Myocyte (in vitro differentiated cells): ENCODE measurements at regions not wholly inside any gene's neighbourhood (a gene's known extent, or its start where the extent isn't known, plus 50 kb on each side); places are given as distances from the start of the nearest gene placed in this dataset.

ENCODE experiments used
- DNase-seq: peaks from one replicate; pipeline ENCODE4 v3.0.0-alpha.2; 2012; ENCODE audit warnings: low read depth

DNA sequence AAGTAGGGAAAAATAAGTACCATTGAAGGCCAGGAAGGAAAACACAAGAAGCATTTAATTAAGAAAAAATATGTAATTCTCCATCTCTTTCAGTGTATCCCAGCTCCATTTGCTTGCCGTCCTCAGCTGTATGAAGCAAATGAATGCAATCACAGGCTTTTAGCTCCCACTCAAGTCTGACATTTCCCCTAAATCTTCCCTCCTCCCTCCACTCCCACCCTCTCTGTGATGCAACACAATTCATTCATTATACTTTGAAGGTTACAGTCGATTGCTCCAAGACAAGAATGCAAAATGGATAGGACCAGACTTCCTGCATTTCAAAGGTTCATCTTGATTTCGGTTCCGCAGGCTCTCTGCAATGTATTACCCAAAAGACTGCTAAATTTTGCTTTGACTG is 172.7 kb upstream of the SERPINE2 start:
- no peak for DNase-seq

DNA sequence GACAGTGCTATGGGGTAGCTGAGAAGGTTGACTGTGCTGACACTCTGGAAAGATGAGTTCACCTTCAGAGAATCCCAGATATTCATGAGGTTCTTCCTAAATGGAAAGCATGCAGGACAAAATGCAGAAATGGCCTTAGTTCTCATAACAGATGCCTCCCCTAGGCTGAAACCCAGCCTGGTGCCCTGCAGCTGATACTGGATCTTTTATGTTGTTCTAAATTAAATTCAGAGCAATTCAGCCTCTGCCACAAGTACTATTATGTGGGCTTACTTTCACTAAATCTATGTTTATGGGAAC is 172.0 kb upstream of the SERPINE2 start:
- no peak for DNase-seq

DNA sequence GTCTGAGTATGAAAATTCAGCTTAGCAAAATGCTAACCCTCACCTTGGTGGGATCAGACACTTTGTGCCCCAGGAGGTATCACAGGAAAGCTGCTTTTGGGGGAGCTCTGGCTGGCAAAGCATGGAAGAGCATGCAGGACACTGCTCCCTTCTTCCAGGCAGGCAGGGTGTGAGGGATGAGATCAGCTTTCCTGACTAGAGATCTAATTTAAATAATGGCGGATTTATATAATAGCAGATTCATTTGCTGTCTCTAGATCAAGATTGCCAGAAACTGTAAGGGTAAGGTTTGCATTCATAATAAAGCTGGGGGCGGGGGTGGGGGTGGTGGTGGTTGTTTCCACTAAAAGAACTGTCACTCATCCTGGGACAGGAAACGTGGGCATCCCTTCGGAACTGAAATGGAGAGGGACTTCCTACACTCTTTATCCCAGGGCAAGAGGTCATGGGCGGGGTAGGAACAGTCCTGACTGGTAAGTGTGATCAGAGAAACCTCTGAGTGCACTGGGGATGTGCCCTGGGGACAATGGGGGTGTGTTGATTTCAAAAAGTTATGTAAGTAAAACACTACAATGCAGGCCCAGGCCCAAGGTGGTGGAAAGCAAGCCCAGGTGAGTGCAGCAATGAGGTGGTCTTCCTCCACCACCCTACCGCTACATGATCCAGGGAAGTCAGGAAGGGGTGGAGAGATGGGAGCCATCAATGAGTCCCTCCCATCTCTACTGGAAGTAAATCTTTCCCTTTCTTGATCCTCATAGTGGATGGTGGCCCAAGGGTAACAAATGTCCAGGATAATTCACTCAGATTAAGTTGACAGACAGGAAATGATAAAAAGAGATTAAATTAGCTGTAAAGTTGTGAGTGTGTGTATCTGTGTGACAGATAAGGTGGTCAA is 171.4 kb upstream of the SERPINE2 start:
- DNase-seq: no peak

DNA sequence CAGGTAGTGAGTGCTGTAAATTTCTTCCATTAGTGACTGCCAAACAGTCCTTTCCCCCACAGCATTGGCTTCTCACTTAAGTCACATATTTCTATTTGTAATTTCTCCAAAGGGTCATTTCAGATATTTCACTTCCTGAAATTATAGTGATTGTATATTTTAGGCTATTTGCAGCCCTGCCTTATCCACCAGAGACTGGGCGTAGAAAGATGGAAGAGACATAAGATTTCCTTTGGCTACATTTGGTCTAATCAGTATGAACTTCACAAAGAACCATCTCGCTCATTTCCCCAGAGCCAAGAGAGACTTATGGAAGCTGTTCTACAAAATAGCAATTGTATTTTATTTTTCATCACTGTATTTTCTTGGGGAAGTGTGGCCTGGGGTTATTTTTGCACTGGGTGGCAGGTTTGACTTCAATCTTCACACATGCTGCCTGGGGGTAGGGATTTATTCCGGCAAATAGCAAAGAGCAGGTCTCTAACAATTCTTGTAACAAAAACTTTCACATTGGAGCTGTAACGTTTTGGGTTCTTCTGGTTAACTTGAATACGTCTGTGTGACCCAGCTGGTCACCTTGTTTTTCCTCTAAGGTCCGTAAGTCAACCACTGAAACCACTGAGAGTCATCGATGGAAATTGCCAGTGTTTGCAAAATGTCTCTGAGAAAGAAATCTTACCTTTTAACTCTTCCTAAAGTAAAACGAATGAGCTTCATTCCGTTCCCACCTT is 170.6 kb upstream of the SERPINE2 start:
- no peak for DNase-seq

DNA sequence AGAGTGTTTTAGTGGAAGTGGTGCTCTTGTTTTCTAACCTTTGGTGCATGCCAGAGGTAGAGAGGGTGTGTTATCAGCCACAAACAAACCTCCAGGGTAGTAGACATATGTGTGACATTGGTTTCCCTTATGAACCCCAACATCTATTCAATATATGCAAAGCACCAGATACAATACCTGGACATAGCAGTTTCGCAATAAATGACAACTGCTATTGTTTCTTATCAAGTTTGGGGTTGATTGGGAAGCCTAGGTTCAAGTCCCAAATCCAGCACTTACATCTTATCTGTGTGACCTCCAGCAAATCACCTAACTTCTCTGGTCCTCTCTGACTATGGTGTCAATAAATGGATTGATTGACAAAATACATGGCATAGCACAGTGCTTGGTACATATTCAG is 169.4 kb upstream of the SERPINE2 start:
- DNase-seq: no peak

DNA sequence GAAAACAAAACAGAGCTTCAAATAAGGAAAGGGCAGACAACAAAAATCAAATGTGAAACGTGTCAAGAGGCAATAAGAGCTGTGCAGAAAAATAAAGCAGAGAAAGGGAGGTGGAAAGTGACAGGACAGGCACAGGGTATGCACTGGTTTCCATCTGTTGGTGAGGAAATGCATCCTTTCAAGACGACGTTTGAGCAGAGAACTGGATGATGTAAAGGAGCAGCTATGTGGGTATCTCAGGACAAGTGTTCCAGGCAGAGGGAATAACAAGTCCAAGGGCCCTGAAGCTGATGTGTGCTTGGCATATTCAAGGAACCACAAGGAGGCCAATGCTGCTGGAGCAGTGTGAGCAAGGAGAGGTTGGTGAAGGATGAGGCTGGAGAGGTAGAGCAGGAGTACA is 168.9 kb upstream of the SERPINE2 start:
- DNase-seq: no peak

DNA sequence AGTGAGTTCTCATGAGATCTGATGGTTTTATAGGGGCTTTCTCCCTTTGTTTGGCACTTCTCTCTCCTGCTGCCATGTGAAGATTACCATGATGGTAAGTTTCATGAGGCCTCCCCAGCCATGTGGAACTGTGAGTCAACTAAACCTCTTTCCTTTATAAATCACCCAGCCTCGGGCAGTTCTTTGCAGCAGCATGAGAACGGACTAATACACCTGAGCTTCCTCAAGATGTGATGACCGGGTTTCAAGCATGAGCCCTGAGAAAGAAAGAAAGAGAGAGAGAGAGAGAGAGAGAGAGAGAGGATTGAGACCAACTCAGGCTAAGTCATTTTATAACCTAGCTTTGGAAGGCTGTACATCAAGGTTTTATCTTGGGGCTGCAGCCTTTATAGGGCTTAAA is 167.7 kb upstream of the SERPINE2 start:
- no peak for DNase-seq

DNA sequence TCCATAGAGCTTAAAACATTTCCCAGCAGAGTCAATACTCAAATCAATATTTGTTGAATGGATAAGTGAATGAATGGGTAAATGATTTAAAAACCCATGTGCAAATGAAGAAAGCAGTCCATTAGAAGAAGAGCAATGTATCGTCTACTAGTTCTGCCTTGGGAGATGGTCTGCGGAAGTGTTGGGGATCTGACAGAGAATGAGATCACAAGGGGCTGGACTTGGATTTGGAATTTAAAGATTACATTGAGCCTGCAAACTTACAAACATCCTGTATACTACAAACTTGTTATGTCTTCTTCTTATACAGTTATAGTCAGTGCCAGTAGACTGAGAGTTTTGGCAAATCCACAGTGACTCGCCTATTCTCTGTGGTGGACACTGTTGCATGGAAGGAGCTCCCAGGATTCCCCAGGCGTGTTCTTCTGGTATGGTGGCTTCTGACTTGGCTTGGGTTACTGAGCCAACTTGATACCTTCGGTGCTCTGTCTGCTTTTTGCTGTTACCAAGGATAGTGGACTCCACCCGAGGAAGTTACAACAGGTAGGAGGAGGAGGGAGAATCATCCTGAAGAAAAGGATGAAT is 163.3 kb upstream of the SERPINE2 start:
- no peak for DNase-seq

DNA sequence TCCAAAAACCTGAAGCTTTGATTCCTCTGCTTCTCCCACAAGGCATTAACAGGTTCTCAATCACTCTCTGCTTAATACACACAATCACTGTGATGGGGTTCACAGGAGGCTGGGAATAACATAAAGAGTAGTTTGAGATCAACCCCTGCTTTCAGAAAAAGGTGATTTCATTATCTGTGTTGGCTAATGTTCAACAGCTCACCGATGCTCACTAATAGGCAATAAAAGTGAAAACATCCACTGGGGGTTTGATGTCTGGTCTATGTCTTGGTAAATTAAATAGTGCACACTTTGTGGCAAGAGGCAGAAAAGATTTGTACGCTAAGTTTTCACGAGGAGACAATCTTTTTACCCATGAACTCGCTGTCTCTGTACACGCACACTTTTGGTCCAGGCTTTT is 159.3 kb upstream of the SERPINE2 start:
- DNase-seq: no peak

DNA sequence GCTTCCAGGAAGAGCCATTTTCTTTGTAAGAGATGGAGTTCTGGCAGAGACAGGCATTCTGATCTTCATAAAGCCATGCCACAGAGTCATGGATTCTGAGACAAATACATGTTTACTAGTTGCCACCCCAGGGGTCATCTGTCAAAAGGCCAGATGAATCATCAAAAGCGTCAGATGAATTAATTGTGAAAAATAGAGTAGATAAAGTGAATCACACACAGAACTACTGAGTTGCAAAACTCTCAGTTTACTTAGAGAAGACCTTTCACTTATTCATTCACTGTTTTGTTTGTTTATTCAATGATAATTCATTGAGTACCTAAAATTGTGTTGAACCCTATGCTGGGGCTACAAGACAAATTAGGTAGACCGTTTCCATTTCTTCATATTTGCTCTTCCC is 157.7 kb upstream of the SERPINE2 start:
- DNase-seq: no peak

DNA sequence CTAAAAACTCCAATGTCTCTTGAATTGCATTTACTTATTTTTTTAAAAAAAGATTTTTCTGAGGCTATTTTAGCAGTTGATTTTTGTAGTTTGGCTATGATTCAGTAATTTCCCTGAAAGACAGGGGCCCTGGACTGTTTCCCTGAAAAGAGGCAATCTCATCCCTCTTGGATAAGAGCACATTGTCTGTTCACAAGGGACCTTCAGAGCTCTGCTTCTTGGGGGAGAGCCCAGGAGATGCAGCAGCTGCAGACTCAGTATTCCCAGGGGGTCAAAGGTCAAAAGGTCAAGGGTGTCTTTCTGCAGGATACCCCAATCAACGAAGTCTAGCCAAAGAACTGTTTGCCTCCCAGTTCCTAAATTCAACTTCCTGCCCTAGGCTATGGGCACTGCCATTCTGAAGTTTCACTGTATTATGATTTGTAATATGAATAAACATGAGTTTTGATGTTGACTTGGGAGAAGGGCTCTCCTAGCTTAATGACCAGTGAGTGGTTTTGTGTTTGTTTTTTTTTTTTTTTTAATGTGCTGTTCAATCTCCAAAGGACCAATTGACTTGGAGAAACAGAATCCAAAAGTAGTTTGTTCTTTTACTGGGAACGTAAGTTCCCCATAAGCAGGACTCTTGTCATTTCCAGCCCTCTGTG is 157.0 kb upstream of the SERPINE2 start:
- peak; percentile 36 for DNase-seq

DNA sequence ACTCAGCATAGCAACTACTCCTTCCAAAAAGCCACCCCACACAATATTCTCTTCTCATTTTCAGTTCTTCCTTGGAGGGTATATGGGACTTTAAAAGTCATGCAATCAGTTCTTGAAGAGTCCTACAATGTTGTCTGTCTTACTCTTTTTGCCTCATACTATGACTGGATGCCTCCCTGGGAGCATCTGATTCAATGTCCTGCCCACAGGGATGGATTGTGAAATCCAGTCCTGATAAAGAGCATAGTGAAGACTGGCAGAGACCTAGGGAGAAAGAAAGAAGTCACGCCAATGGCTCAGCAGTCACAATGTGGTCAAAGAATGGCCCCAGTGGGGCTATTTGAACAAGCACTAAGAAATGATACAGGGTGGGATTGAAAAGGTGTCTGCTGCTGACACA is 155.1 kb upstream of the SERPINE2 start:
- DNase-seq: no peak

DNA sequence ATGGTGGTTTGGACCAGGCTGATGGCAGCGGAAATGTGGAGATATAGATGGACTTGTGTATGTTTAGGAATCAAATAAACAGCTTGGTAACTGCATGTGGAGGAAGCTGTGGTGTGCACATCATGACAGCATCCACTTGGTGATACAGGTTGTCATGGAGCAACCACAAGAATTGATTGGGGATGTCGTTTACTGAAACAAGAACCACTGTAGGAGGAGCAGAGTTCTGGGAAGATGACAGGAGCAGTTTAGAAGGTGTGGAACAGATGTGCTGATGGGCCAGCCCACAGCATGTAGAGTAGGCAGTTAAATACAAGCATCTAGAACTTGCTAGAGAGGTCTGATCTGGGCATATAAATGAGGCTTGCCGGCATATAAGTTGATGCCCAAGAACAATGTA is 152.4 kb upstream of the SERPINE2 start:
- no peak for DNase-seq

DNA sequence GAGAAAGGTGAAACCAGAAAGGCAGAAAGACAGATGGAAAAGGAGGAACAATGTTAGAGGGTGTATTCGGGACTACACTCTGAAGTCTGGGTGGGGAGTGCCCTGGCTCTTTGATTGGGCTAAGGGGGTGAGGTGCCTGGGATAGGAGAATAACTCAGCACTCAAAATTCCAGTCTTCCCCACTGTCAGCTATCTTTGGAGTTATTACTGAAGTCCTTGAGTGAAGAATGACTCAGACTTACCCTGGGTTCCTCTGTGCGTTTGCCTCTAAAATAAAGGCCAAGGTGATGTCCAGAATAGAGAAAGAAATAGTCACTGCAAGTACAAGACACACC is 151.8 kb upstream of the SERPINE2 start:
- DNase-seq: peak; percentile 54

DNA sequence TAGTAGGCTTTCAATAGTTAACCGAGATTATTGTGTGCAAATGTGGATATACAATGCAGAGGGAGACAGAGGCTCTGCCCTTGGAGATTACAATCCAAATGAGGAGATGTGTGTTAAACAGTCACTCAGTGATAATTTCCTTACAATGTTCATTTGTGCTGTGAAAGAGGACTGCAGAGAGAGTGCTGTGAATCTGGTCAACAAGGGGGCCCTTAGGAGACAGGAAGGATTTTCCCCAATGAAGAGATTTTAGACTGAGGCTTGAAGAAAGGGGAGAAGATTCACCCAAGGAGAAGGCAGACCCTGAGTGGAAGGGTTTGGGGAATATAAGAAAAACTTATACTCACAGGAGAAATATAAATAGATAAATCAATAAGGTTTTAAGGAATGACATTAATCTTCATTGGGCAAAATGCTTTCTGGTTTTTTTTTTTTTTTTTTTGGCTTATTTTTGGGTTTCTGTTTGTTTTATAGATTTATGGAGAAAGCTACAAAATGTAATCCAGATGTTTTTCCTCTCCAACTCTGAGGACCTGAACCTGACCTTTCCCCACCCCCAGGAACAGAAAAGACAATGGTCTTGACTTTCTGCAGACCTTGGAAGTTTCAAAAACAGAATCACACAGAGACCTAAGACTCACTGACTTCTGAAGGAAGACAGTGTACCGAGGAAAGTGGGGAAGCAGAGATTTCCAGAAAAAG is 151.3 kb upstream of the SERPINE2 start:
- DNase-seq: no peak

DNA sequence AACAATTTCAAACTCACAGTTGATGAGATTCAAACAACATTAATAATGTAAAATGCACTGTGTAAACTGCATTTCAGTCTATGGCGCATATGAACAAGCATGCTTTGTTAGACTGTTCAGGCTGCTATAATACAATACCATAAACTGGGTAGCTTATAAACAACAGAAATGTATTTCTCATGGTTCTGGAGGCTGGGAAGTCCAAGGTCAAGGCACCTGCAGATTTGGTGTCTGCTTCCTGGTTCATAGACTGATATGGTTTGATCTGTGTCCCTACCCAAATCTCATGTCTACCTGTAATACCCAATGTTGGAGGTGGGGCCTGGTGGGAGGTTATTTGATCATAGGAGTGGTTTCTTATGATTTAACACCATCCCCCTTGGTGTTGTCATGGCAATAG is 148.1 kb upstream of the SERPINE2 start:
- DNase-seq: no peak

DNA sequence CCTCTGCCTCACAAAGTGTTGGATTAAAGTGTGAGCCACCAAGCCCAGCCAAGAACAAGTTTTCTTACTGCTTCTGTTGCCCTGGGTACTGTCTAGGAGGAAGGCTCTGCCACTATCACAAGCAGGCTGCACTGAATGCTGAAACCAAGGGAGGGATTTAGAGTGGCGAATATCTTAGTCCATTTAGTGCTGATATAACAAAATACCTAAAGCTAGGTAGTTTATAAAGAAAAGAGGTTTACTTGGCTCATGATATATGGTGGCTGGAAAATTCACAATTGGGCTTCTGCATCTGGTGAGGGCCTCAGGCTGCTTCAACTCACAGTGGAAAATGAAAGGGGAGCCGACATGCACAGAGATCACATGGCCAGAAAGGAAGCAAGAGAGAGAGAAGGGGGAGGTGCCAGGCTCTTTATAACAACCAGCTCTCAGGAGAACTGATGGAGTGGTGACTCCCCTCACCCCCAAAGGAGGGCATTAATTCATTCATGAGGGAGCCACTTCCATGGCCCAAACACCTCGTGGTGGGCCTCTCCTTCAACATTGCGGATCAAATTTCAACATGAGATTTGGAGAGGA is 146.0 kb upstream of the SERPINE2 start:
- DNase-seq: no peak

DNA sequence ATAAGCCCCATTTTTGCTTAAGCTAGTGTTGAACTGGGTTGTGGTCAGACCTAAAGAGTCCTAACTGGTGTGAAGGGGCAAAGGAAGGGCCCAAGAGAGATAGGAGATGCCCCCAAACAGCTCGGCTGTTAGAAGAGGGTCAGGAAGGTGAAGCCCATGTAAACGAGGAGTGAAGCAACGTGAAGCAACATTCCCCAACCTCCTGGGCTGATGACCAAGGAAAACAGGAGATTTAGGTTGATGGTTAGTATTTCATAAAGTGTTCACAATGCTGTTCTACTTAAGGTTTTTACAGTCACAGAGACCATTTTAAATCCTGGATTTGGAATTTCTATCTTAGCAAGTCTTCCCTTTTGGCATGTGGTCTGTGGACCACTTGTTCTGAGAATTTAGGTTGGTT is 144.0 kb upstream of the SERPINE2 start:
- DNase-seq: no peak

DNA sequence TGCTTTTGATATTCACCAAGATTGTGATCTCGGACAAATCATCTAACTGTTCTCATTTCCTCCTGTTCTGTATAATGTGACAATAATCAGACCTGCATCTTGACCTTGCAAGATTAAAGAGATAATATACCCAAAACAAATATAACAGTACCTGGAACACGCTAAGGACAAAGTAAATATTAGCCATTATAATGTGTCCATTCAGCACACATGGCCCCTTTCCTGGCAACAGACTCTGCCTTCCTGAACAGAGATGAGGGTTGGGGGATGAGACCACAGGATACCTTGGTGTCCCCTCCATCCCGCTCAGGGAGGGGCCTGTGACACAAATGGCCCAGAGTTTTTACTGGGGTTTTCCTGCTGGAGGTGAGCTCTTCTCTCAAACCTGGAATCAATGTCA is 143.4 kb upstream of the SERPINE2 start:
- no peak for DNase-seq

DNA sequence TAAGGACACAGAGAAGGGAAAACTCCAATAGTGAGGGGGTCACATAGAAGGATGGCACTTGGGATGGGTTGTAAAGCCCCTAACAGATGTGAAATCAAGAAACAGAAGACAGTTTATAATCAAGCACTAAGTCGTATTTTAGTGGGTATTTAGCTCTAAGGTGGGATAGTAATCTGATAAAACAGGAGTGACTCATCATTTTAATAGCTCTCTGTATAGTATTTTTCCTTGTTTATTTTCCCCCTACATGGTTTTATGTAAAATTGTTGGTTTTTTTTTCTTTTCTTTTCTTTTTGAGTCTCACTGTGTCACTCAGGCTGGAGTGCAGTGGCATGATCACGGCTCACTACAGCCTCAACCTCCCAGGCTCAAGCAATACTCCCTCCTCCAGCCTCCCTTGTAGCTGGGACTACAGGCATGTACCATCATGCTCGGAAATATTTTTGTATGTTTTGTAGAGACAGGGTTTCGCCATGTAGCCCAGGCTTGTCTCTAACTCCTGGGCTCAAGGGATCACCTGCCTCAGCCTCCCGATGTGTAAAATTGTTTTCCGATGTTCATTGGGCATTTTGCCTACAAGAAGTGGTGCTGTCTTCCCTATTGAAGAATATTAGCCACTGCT is 142.6 kb upstream of the SERPINE2 start:
- no peak for DNase-seq

DNA sequence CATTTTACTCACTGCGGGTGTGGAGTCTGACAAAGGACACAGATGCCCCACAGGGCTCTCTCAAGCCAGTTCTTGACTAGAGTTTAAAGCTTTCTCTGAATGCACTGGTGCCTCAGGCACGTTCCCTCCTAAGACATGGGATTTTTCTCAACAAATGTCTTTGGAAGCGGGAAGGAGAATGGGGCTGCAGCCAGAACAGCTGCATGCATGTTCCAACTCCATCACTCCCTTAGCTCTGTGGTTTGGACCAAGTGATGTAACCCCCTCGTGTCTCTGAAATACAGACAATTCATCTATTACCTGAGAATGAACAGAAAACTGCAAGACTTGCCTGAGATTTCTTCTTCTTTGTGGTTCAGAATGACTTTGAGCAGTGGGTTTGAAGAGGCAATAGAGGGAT is 141.7 kb upstream of the SERPINE2 start:
- DNase-seq: no peak
